ENCODE measurements at regions not wholly inside any gene's neighbourhood (a gene's known extent, or its start where the extent isn't known, plus 50 kb on each side); places are given as distances from the start of the nearest gene placed in this dataset.
"Not testable (repeated sequence)": the region's sequence is repeated elsewhere in the genome, so short reads cannot be mapped to it uniquely, and the experiment has no call there.

DNA sequence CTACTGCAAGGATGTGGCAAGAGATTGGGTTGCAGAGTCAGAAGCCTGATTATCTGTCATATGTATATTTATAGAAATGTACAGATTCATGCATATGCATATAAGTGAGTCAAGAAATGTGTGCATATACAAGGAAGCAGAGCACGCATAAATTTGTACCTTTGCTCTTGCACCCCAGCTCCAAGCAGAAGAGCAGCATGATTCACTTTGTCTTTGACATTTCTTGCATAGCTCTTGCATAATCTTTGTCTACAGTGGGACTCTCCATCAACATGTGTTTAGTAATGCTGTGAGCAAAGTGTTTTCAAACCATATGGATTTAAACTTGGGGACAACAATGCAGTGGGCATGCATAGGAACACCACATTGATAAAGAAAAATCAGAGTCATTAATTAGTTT, 330.7 kb upstream of the DCN start:
- no peak for DNase-seq (ENCODE audit: low read depth in 4 of 4, low spot score in 2 of 4)

DNA sequence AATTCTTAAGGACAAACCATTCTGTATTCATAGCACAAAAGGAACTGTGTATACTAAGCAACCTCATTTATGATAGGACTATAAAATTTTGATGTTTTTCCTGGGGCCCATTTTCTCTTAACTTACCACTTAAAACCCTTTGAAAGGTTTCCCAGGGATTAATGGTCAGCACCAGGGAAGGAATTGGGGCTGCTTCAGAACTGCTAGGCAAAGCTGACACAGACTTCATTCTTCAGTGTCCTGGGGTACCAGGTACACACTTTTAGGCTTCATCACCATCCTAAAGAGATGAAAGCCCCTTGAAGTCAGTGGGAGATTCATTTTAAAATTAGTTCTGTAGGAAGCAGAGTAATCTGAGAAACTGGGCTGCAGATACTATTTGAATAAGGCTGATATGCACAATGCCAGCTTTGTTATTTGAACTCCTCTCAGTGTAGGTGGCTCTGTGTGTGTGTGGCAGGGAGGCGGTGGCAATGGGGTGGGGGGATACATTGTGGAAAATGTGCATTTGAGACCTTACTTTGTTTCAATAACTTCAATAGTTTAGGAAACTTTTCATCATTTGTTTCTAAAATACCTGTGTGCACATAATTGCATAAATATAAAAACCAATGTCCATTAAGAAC, 329.3 kb upstream of the DCN start:
- no peak for DNase-seq (ENCODE audit: low read depth in 4 of 4, low spot score in 2 of 4)

DNA sequence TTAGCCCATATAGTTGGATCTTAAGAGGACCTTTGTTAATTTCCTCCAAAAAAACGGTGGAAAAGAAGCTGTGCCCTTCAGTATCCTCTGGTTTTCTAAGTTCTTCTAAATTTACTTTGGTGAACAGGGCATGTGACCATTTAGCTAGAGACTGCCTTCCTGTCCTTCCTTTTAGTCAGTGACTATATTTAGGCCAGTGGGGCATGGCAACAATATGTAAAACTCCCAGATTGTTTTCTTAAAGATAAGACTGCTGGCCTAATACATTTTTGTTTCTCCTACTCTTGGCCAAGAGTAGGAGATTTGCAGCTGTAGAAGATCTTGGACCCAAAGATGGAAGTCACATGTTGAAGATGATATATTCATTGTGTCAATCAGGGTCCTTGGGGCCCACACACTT, 325.1 kb upstream of the DCN start:
- DNase-seq (ENCODE audit: low read depth in 4 of 4, low spot score in 2 of 4): no peak

DNA sequence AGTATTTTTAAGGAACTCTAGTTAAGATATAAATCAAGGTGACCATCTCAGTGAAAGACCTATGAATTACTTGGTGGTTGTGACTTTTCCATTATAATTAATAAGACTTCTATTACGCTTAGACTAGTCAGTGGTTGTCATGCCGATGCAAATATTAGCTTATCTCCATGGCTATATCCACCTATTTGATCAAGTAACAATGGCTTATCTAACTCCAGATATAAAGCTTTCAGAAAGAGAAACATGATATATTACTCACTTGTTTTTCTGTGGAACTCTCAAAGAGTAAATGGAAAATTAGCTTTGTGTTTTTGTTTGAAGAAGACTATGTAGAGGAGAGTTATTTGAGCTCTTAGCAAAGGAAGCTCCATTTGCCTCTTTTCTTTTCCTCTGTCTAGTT, 323.8 kb upstream of the DCN start:
- no peak for DNase-seq (ENCODE audit: low read depth in 4 of 4, low spot score in 2 of 4)

DNA sequence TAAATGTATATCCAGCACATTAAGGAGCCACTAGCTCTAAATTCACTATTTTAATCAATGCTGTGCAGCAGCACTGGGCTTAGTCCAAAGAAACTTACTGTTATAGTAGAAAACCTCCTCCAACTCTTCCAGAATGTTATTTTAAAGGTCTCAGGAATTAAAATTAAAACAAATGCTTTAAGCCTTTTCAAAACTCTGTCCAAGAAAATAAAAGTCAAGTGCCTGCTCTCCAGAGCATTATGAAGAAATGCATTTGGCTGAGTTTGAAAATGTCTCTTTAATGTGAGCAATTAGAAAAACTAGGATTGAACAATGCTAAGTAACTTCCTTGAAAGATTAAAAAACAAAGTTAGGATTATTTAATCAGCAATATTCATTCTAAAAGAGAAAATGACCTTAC, 322.4 kb upstream of the DCN start:
- DNase-seq (ENCODE audit: low read depth in 4 of 4, low spot score in 2 of 4): no peak

DNA sequence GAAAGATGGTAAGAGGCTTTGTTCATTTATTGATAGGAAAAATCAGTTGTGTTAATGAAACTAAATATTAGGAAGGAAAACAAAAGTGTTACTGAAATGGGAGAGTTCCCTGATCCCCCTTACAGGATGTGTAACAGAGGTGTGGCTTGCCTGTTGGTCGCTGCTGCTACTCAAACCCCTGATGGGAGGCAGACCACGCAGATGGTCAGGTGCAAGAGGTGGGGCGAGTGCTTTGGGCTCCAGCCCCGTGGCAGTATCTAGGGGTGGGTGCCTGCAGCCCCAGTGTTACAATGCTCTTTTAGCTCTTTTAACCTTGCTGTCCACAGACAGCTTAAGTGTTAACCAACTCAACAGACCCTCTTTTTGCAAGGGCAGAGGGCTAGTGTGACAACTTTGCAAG, 319.6 kb upstream of the DCN start:
- no peak for DNase-seq (ENCODE audit: low read depth in 4 of 4, low spot score in 2 of 4)

DNA sequence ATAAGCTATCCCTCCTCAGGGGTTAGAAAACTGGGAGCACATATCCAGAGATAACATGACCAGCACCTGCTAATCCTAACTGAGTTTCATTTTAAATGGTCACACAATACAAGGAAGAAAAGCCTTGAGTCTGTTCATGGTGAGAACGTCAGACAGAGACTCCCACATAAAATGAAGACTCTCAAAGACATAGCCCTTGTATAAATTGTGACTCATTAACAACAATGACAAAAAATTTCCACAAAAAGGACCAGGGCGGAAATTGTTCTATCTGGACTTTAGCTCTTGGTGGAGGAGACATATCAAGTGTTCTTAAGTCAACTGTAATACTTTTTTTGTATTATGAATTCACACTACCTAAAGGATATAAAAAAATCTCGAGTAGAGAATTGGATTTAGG, 313.7 kb upstream of the DCN start:
- DNase-seq (ENCODE audit: low read depth in 4 of 4, low spot score in 2 of 4): no peak

DNA sequence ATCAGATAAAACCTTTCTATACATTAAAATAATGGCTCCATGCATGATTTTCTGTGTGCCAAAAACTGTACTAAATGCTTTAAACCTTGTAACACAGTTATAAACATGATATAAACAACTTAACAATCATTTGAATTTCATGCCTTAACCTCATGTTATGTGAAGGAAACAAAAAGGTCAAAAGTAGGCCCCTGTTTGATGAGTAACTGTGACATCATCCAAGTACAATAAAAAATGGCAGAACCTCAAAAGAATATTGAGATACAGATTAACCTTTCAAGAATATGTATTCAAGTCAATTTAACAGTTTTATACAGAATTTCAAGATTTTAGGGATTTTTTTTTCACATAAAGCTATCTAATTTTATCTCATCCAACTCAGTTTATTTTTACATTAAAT, 310.7 kb upstream of the DCN start:
- DNase-seq (ENCODE audit: low read depth in 4 of 4, low spot score in 2 of 4): no peak

DNA sequence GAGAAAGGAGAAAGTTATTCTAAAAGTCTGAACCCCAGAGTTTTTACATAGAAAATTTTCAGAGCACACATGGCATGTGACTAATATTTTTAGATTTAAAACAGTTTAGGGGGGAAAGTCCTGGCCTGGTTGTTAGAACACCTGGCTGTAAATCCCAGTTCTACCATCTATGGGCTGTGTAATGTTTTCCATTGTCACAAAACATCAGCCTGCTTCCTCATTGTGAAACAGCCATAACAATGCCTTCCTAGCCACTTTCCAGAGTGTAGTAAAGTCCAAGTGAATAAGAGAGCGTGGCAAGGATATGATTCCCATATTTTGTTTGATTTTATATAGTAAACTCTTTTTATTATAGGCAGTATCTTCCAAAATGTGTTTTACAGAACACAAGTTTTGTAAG, 310.0 kb upstream of the DCN start:
- DNase-seq (ENCODE audit: low read depth in 4 of 4, low spot score in 2 of 4): no peak

DNA sequence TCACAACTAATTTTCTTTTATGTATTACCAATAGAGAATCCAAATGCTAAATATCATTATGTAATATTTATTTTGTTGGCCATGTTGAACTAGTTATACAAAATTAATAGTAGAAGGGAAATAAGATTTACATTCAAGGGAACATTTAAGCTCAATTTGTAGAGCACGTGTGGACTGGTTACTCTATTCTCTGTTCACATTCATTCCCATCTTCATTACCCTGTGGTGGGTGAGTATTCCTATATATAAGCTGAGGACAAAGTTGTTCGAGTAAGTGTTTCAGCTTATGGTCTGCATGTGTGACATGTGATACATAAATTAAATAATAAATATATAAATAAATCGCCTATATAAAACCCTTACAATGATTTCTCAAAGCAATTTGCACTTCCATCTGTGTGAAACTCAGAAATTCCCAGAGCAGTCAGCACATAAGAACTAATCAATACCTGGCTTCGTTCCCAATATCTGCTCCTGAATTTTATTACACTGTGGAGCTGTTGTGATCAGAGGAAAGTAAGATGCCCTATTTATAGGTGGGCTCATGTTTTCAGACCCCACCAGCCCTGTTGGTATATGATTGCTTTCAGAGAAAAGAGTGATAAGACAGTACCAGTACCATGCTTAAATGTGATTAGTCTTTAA, 308.2 kb upstream of the DCN start:
- DNase-seq (ENCODE audit: low read depth in 4 of 4, low spot score in 2 of 4): no peak

DNA sequence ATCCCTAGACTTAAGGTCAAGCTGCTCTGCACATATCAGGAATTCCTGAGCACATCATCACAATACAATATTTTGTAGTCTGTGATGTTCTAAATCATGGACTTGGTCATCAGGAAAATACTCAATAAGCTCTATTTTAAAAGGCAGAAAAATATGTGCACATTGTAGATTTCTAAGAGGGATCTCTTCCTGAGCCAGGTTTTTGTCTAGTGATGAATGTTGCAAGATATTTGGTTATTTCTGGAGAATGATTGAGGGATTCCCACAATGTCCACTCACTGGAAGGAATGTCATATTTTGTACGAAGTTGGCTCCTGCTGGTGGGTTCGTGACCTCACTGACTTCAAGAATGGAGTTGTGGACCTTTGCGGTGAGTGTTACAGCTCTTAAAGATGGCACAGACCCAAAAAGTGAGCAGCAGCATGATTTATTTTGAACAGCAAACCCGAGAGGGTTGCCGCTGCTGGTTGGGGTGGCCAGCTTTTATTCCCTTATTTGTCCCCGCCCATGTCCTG, 300.9 kb upstream of the DCN start:
- no peak for DNase-seq (ENCODE audit: low read depth in 4 of 4, low spot score in 2 of 4)

DNA sequence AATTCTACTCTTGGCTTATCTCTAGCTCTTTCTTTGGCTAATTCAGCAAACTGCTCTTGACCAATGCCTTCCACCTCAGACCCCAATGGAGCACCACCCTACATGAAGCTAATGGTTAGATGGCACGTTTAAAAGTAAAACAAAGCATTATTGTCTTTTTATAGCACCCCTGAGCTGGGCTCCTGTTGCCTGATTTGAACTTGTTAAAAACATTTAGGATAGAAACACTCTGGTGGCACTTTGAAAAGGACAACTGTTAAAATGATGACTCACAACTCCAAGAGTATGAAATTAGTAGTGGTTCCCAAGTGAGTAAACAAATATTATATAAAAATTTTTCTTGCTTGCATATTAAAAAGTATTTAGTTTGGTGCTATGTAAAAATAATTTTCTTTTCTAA, 299.6 kb upstream of the DCN start:
- DNase-seq (ENCODE audit: low read depth in 4 of 4, low spot score in 2 of 4): no peak

DNA sequence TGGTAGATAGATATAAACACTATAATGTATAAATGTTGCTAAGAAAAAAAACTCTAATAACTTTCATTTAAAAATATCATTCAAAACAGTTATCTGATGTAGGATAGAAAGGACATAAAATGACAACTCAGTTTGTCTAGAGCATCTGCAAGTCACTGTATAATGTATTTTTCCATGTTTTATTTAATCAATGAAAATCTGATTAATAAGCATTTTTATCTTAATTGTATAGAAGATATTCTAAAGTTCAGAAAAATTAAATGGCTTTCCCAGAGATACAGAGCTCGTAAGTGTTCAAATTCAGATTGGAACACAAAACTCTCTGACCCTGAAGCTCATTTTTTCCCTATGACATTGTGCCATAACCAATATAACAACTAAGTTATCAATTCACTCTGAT, 295.9 kb upstream of the DCN start:
- no peak for DNase-seq (ENCODE audit: low read depth in 4 of 4, low spot score in 2 of 4)

DNA sequence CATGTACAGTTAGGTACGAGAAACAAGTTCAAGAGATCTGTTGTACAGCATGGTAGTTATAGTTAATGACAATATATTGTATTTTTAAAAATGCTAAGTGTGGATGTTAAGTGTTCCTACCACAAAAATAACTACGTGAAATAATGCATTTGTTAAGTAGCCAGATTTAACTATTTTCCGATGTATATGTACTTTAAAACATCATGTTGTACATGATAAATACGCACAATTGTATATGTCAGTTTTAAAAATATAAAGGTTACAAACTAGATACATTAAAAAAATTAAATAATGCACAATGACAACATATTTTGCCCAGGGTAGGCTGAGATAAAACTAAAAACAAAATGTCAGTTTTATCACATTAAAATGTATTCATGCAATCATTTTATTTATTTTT, 285.1 kb upstream of the DCN start:
- no peak for DNase-seq (ENCODE audit: low read depth in 4 of 4, low spot score in 2 of 4)

DNA sequence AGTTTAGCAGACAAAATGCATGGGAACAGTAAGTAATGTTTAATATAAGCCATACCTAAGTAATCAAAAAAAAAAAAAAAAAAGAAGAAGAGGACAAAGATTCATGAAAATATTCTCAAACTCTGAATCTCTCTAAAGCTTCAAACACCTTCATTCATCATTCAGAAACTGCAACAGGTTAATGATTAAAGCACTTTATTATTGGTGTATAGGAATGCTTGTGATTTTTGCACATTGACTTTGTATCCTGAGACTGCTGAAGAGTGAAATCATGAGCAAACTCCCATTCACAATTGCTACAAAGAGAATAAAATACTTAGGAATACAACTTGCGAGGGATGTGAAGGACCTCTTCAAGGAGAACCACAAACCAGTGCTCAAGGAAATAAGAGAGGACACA, 278.4 kb upstream of the DCN start:
- no peak for DNase-seq (ENCODE audit: low read depth in 4 of 4, low spot score in 2 of 4)

DNA sequence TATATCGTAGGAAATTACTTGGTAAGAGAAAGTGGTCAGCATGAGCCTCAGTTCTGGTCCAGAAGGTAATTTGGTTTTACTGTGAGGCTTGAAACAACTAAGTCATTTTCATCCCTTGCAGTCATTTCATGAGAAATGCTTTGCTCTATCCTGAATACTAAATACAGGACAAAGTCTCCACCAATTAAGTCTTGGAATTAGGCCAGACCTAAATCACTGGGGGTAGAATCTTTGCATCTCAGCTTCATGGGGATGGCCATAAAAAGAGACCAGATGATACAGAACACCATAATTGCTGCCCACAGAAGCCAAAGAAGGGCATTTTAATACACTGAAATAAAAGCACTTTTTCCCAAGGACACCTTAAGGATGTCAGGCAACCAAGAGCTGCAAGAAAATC, 277.9 kb upstream of the DCN start:
- no peak for DNase-seq (ENCODE audit: low read depth in 4 of 4, low spot score in 2 of 4)

DNA sequence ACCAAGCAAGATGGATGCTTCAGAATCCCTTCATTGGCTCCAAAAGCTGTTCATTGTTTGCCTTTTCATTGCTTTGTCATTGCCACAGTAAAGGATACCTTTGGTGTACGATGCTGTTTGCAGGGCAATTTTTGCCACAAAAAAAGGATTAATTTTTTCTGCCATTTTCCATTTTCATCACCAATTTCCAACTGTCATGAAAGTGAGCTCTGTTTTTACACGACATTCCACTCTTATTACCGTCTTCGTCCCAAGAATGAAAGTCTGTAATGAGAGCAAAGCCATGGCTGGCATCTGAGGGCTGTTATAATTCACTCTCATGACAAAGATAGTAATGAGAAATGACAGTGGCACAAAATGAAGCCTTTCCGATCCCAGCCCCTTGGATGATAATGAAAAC, 272.7 kb upstream of the DCN start:
- DNase-seq (ENCODE audit: low read depth in 4 of 4, low spot score in 2 of 4): no peak

DNA sequence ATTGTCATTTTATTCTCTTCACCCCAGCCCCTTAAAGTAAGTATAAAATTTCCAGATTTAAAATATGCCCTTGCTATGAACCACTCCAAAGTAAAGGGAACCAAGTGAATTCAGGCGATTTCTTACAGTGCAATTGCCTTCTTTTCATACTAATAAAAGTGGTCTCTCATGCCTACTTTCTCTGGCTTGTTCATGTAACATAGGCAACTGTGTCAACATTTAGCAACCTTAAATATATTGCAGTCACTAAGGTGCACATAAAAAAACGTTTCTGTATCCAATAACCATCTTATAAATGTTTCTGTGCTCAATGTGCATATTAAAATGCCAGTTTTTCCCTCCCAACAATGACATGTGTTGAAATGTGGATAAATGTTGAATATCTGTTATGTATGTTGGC, 271.6 kb upstream of the DCN start:
- DNase-seq (ENCODE audit: low read depth in 4 of 4, low spot score in 2 of 4): no peak

DNA sequence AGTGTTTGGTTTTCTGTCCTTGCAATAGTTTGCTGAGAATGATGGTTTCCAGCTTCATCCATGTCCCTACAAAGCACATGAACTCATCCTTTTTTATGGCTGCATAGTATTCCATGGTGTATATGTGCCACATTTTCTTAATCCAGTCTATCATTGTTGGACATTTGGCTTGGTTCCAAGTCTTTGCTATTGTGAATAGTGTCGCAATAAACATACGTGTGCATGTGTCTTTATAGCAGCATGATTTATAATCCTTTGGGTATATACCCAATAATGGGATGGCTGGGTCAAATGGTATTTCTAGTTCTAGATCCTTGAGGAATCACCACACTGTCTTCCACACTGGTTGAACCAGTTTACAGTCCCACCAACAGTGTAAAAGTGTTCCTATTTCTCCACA, 269.8 kb upstream of the DCN start:
- DNase-seq (ENCODE audit: low read depth in 4 of 4, low spot score in 2 of 4): not testable (repeated sequence)

DNA sequence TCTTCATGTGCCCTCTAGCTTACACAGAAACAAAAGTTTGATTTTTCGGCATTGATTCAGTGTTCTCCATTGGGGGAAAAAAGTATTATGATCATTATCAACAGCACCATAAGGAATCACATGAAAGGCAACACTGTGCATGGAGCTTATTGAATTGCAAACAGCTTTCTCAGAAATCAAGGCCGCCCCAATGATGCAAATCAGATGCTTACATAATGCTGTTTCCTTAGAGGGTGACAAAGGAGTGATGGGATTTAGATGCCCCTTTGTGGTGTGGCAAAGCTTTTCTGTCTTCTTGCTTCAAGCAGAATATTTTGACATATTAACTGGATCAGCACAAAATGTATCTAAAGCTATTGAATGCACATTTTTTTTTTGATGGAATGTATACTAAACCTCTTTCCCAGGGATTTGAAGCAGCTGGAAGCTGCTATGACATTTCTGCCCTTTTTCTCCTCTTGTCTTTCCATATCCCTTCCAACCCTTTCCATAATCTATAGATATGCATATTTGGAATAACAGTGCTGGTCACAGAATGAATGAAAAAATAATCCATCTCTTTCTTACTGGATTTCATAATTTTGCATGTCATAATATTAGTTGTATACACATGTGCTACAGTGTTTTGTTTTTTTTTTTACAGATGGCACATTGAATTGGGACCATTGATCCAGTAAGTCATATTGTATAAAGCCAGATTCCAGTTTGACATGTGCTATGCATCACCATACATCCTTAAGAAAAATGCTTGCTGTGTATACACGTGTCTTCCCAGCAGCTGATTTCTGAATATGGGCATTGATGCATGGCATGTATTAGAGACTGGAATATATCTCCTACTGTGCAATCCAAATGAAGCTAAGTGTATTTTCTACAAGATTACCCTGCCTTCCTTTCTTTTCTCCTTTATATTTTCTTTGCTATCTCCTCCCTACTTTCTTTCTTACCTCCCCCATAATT, 259.7 kb upstream of the DCN start:
- DNase-seq (ENCODE audit: low read depth in 4 of 4, low spot score in 2 of 4): no peak

DNA sequence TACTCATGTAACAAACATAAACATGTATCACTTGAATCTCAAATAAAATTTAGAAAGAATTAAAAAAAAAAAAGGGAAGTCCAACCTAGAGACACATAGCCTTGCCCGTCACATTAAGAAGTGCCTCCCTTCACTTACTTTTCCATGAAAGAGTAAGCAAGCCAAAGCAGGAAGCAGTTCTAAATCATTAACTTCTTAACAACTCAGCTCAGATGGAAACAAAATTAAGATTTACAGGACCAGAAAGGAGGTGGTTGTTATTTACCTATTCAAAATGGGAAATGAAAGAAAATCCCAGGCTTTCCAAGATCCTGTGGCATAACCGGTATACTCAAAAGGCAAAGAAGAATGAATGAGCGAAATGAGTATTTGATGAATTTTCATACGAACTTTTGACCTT, 258.6 kb upstream of the DCN start:
- DNase-seq (ENCODE audit: low read depth in 4 of 4, low spot score in 2 of 4): peak in 1 of 4 donors; percentile 46

DNA sequence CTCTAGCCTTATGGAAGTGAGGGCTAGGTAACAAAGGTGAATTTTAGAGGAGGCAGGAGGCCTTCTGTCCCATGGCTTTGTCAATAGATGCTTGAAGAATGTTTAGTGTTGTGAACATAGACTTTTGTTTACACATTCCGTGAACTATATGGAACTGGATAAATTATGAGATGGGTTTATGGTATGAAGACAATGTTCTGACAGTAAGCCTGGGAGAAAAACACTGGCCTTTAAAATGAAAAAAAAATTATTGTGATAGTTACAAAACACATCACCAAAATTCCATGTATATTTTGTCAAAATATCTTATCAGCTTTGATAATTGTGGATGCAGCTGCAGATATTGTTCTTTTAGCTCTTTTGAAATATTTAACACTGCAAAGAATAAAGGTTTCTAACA, 251.5 kb upstream of the DCN start:
- DNase-seq (ENCODE audit: low read depth in 4 of 4, low spot score in 2 of 4): no peak
